Peyer's patch (tissue), 4 donors: ENCODE measurements at regions not wholly inside any gene's neighbourhood (a gene's known extent, or its start where the extent isn't known, plus 50 kb on each side); places are given as distances from the start of the nearest gene placed in this dataset.

Experiments used
- DNase-seq, 3 donors: peaks; one replicate each; pipeline ENCODE4 v3.0.0-alpha.2; 2017 to 2019
- H3K27ac ChIP-seq, 4 donors: fragments of 200-600 bp; sonication (generic); one replicate each; pipeline ENCODE4 v1.5.1; 2016 to 2019
- H3K27me3 ChIP-seq, 2 donors: fragments of 200-600 bp; sonication (generic); one replicate each; pipeline ENCODE4 v1.5.1; 2019
- H3K36me3 ChIP-seq, 3 donors: fragments of 200-600 bp; sonication (generic); one replicate each; pipeline ENCODE4 v1.5.1; 2016 to 2019
- H3K4me1 ChIP-seq, 4 donors: fragments of 200-600 bp; sonication (generic); one replicate each; pipeline ENCODE4 v1.5.1; 2016 to 2019
- H3K4me3 ChIP-seq, 4 donors: fragments of 200-600 bp; sonication (generic); 1 replicate in 3 of 4; 2 replicates in 1 of 4; pipeline ENCODE4 v1.5.1; 2016 to 2019; ENCODE audit warnings: mild to moderate bottlenecking in 1 of 4
- H3K9me3 ChIP-seq, 4 donors: fragments of 200-600 bp; sonication (generic); one replicate each; pipeline ENCODE4 v1.5.1; 2016 to 2019; ENCODE audit warnings: mild to moderate bottlenecking in 1 of 4
- POLR2A ChIP-seq, 2 donors: fragments of 450-650 bp; IDR thresholded peaks; one replicate each; pipeline ENCODE4 v1.5.1; 2017; ENCODE audit warnings: antibody characterized with exemption in 2 of 2, mild to moderate bottlenecking in 2 of 2, moderate library complexity in 2 of 2
- TF ChIP-seq, protein P1 (sequence below), 6 experiments: fragments of 450-650 bp in 4 of 6; fragments of 200-600 bp in 2 of 6; sonication (generic) in 1 of 6; IDR thresholded peaks; one replicate each; pipeline ENCODE4 v1.5.1; 2017 to 2019; ENCODE audit warnings: antibody characterized with exemption in 6 of 6, mild to moderate bottlenecking in 3 of 6, moderate library complexity in 1 of 6

DNA sequence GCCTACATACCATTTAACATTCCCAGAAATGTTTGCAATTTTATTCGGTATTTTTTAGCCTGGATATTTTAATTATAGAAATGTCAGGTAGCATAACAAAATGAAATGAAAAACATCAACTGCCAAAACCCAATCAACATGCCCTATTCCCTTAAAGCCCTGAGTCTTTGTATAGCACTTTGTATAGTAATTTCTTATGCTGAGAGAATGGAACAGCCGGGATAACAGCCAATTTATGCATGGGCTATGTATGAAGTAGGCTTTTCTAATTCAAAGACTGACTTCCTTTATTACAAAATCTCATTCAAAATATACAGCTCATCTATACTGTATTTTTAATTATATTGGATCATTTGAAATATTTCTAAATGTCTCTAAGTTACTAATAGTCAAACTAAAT lies 513.0 kb upstream of the NAALADL2 start:
- Histone ChIP-seq H3K4me3 (no peak overlapping the region), H3K36me3 (no peaks in the 10 kb centered on the region), H3K4me1 (no peaks in the 10 kb centered on the region), H3K9me3 (no peaks in the 10 kb centered on the region), H3K27me3 (no peaks in the 10 kb centered on the region), H3K27ac (no peak overlapping the region)
- DNase-seq = no peak
- no peak for TF ChIP-seq POLR2A (IDR thresholded peaks at IDR 0.05)
- TF ChIP-seq, protein P1, sequence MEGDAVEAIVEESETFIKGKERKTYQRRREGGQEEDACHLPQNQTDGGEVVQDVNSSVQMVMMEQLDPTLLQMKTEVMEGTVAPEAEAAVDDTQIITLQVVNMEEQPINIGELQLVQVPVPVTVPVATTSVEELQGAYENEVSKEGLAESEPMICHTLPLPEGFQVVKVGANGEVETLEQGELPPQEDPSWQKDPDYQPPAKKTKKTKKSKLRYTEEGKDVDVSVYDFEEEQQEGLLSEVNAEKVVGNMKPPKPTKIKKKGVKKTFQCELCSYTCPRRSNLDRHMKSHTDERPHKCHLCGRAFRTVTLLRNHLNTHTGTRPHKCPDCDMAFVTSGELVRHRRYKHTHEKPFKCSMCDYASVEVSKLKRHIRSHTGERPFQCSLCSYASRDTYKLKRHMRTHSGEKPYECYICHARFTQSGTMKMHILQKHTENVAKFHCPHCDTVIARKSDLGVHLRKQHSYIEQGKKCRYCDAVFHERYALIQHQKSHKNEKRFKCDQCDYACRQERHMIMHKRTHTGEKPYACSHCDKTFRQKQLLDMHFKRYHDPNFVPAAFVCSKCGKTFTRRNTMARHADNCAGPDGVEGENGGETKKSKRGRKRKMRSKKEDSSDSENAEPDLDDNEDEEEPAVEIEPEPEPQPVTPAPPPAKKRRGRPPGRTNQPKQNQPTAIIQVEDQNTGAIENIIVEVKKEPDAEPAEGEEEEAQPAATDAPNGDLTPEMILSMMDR (IDR thresholded peaks at IDR 0.05) = no peak

GRCh38 chr3:174346571-174346970 lies 512.6 kb upstream of the NAALADL2 start:
- Histone ChIP-seq H3K9me3 (no peaks in the 10 kb centered on the region), H3K27me3 (no peaks in the 10 kb centered on the region), H3K36me3 (no peaks in the 10 kb centered on the region), H3K4me3 (no peak overlapping the region), H3K4me1 (no peaks in the 10 kb centered on the region), H3K27ac (no peak overlapping the region)
- no peak for DNase-seq
- TF ChIP-seq POLR2A (IDR thresholded peaks at IDR 0.05) = no peak
- TF ChIP-seq, protein P1 (IDR thresholded peaks at IDR 0.05) = no peak

- Histone ChIP-seq H3K27me3 (no peaks in the 10 kb centered on the region), H3K4me1 (no peaks in the 10 kb centered on the region), H3K4me3 (no peak overlapping the region), H3K9me3 (no peaks in the 10 kb centered on the region), H3K36me3 (no peaks in the 10 kb centered on the region), H3K27ac (no peak overlapping the region)
- no peak for DNase-seq
- no peak for TF ChIP-seq POLR2A (IDR thresholded peaks at IDR 0.05)
- TF ChIP-seq, protein P1 (IDR thresholded peaks at IDR 0.05) = no peak
Measured at GRCh38 chr3:174347474-174348138, 511.5 kb upstream of the NAALADL2 start.

DNA sequence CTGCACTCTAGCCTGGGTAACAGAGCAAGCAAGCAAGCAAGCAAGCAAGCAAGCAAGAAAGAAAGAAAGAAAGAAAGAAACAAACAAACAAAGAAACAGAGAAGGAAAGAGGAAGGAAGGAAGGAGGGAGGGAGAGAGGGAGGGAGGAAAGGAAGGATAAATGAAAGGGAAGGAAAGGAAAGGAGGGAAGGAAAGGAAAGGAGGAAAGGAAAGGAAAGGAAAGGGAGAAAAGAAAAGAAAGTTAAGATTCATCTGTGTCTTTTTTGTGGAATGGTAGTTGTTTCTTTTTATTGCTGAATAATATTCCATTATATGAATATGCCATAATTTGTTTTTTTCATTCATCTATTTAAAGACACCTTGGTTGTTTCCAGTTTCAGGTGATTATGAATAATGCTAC lies 506.9 kb upstream of the NAALADL2 start:
- no peak overlapping the region for H3K4me3 ChIP-seq
- no peak for DNase-seq
- H3K4me1 ChIP-seq = no peaks in the 10 kb centered on the region
- TF ChIP-seq POLR2A (IDR thresholded peaks at IDR 0.05) = no peak
- TF ChIP-seq, protein P1 (IDR thresholded peaks at IDR 0.05) = no peak
- no peak overlapping the region for H3K27ac ChIP-seq
- no peaks in the 10 kb centered on the region for H3K9me3 ChIP-seq
- H3K27me3 ChIP-seq = no peaks in the 10 kb centered on the region
- H3K36me3 ChIP-seq = no peaks in the 10 kb centered on the region

GRCh38 chr3:174355505-174355904 lies 503.6 kb upstream of the NAALADL2 start:
- Histone ChIP-seq H3K27ac (no peak overlapping the region), H3K27me3 (no peaks in the 10 kb centered on the region), H3K9me3 (no peaks in the 10 kb centered on the region), H3K4me3 (no peak overlapping the region), H3K36me3 (no peaks in the 10 kb centered on the region), H3K4me1 (no peaks in the 10 kb centered on the region)
- TF ChIP-seq, protein P1 (IDR thresholded peaks at IDR 0.05) = peak in 2 of 6 experiments; percentile 3 to 31
- no peak for TF ChIP-seq POLR2A (IDR thresholded peaks at IDR 0.05)
- no peak for DNase-seq

DNA sequence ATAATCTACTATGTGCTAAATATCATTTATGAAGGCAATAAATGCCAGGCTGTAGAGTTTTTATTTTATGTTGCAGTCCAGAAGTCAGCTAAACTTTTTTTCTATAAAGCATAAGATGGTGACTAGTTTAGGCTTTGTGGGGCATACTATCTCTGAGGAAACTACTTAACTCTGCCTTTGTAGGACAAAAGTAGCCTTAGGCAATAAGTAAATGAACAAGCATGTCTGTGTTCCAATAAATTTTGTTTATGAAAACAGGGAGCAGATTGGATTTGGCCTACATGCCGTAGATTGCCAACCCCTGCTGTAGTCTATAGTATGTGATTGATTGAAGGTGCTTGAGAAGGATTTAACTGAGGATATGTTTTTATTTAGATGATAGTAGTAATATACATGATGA lies 502.5 kb upstream of the NAALADL2 start:
- no peak overlapping the region for H3K4me3 ChIP-seq
- H3K27me3 ChIP-seq = no peaks in the 10 kb centered on the region
- H3K36me3 ChIP-seq = no peaks in the 10 kb centered on the region
- H3K27ac ChIP-seq = no peak overlapping the region
- no peaks in the 10 kb centered on the region for H3K9me3 ChIP-seq
- no peaks in the 10 kb centered on the region for H3K4me1 ChIP-seq
- no peak for DNase-seq
- TF ChIP-seq, protein P1 (IDR thresholded peaks at IDR 0.05) = no peak
- TF ChIP-seq POLR2A (IDR thresholded peaks at IDR 0.05) = no peak
